ENCODE measurements at regions not wholly inside any gene's neighbourhood (a gene's known extent, or its start where the extent isn't known, plus 50 kb on each side); places are given as distances from the start of the nearest gene placed in this dataset.

DNA sequence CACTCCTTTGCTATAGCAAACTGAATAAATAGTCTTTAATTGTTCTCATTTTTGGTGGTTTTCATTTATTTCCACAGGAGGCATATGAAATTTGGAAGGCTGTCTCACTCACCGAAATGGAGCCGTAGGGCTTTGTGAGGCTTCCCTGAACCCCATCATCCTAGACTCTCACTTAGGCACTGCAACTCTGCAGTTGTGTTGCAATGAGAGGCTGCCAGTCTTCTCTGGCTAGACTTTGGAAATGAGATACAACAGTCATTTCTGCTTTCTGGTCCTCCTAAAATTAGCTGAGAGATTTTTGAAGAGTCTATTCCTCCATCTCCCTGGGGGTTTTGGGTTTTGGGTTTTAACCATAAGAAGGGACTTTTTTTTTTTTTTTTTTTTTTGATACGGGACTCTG, 146.5 kb downstream of the SH3BGRL start:
- TF ChIP-seq, protein P1, sequence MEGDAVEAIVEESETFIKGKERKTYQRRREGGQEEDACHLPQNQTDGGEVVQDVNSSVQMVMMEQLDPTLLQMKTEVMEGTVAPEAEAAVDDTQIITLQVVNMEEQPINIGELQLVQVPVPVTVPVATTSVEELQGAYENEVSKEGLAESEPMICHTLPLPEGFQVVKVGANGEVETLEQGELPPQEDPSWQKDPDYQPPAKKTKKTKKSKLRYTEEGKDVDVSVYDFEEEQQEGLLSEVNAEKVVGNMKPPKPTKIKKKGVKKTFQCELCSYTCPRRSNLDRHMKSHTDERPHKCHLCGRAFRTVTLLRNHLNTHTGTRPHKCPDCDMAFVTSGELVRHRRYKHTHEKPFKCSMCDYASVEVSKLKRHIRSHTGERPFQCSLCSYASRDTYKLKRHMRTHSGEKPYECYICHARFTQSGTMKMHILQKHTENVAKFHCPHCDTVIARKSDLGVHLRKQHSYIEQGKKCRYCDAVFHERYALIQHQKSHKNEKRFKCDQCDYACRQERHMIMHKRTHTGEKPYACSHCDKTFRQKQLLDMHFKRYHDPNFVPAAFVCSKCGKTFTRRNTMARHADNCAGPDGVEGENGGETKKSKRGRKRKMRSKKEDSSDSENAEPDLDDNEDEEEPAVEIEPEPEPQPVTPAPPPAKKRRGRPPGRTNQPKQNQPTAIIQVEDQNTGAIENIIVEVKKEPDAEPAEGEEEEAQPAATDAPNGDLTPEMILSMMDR (IDR thresholded peaks at IDR 0.05) = no peak
- no peak for DNase-seq (ENCODE audit: low spot score)
- Mint-ChIP-seq H3K36me3 (ENCODE audit: low read depth) (peaks cover 4% of the 10 kb centered on the region), H3K27me3 (ENCODE audit: low read depth) (no peaks in the 10 kb centered on the region), H3K9me3 (ENCODE audit: low read depth) (peaks cover 24% of the 10 kb centered on the region), H3K27ac (ENCODE audit: unreplicated experiment) (no peak overlapping the region), H3K4me1 (ENCODE audit: low read depth) (no peaks in the 10 kb centered on the region), H3K4me3 (ENCODE audit: unreplicated experiment) (no peak overlapping the region)

DNA sequence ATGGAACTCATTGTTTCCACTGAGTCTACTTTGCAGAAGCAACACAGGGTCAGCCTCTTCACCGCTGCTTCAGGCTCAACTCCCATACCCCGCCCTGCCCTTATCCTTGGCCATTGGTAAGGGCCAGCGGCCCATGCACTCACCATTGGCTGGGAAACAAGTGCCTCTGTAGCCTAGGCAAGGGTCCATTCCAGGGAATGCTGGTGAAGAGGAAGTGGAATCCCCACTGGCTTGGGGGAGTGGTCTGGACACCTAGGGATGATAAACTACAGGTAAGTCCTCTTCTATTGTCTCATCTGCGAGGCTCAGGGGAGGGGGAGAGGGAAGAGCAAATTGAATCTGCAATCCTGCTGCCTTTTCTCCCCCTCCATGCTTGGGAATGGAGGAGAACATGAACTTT, 153.1 kb downstream of the SH3BGRL start:
- Mint-ChIP-seq H3K9me3 (ENCODE audit: low read depth) (peaks cover 18% of the 10 kb centered on the region), H3K27me3 (ENCODE audit: low read depth) (no peaks in the 10 kb centered on the region), H3K36me3 (ENCODE audit: low read depth) (no peaks in the 10 kb centered on the region), H3K4me3 (ENCODE audit: unreplicated experiment) (no peak overlapping the region), H3K27ac (ENCODE audit: unreplicated experiment) (no peak overlapping the region), H3K4me1 (ENCODE audit: low read depth) (no peaks in the 10 kb centered on the region)
- TF ChIP-seq, protein P1 (IDR thresholded peaks at IDR 0.05) = no peak
- no peak for DNase-seq (ENCODE audit: low spot score)

GRCh38 chrX:81355436-81355835, 153.5 kb downstream of the SH3BGRL start:
- Mint-ChIP-seq H3K4me1 (ENCODE audit: low read depth) (no peaks in the 10 kb centered on the region), H3K4me3 (ENCODE audit: unreplicated experiment) (no peak overlapping the region), H3K27ac (ENCODE audit: unreplicated experiment) (no peak overlapping the region), H3K9me3 (ENCODE audit: low read depth) (peaks cover 16% of the 10 kb centered on the region), H3K36me3 (ENCODE audit: low read depth) (no peaks in the 10 kb centered on the region), H3K27me3 (ENCODE audit: low read depth) (no peaks in the 10 kb centered on the region)
- DNase-seq (ENCODE audit: low spot score) = no peak
- TF ChIP-seq, protein P1 (IDR thresholded peaks at IDR 0.05) = no peak

GRCh38 chrX:81367291-81367690, 165.4 kb downstream of the SH3BGRL start:
- Mint-ChIP-seq H3K27ac (ENCODE audit: unreplicated experiment) (no peak overlapping the region), H3K4me1 (ENCODE audit: low read depth) (no peaks in the 10 kb centered on the region), H3K36me3 (ENCODE audit: low read depth) (no peaks in the 10 kb centered on the region), H3K27me3 (ENCODE audit: low read depth) (no peaks in the 10 kb centered on the region), H3K4me3 (ENCODE audit: unreplicated experiment) (no peak overlapping the region), H3K9me3 (ENCODE audit: low read depth) (peaks cover 2% of the 10 kb centered on the region)
- TF ChIP-seq, protein P1 (IDR thresholded peaks at IDR 0.05) = no peak
- DNase-seq (ENCODE audit: low spot score) = no peak

GRCh38 chrX:81377329-81377728, 175.4 kb downstream of the SH3BGRL start:
- DNase-seq (ENCODE audit: low spot score) = no peak
- Mint-ChIP-seq H3K27ac (ENCODE audit: unreplicated experiment) (no peak overlapping the region), H3K4me3 (ENCODE audit: unreplicated experiment) (no peak overlapping the region), H3K9me3 (ENCODE audit: low read depth) (no peaks in the 10 kb centered on the region), H3K36me3 (ENCODE audit: low read depth) (no peaks in the 10 kb centered on the region), H3K27me3 (ENCODE audit: low read depth) (peaks cover 7% of the 10 kb centered on the region), H3K4me1 (ENCODE audit: low read depth) (no peaks in the 10 kb centered on the region)
- TF ChIP-seq, protein P1 (IDR thresholded peaks at IDR 0.05) = peak; percentile 83

All from chondrocyte (in vitro differentiated cells).